ENCODE measurements at regions not wholly inside any gene's neighbourhood (a gene's known extent, or its start where the extent isn't known, plus 50 kb on each side); places are given as distances from the start of the nearest gene placed in this dataset.
"Not testable (repeated sequence)": the region's sequence is repeated elsewhere in the genome, so short reads cannot be mapped to it uniquely, and the experiment has no call there.

DNA sequence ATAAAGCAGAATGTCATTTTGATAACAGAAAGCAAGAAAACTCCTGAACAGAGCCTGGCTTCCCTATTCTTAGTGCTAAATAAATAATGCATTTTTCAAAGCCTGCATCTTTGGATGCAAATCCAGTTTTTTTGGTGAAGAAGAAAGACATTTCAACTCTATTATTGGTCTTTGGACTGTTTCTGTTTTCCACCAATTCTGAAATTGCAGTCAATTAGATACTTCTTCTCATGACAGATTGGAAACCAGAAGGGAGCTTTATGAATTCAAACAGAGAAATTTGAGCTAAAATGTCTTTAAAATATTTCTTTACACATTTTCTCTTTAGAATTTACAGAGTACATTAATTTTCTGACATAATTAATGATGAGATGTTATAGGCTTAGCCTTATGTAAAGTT, 189.8 kb downstream of the YTHDC2 start:
- TF ChIP-seq POLR2A (IDR thresholded peaks at IDR 0.05): no peak
- no peak for TF ChIP-seq POLR2AphosphoS5 (IDR thresholded peaks at IDR 0.05)
- no peak for TF ChIP-seq CTCF (IDR thresholded peaks at IDR 0.05)
- TF ChIP-seq EP300 (IDR thresholded peaks at IDR 0.05): no peak
- Histone ChIP-seq H3K9me3 (peaks cover 0 to 24% (median 19%) of the 10 kb centered on the region in 4 donors), H3K36me3 (no peaks in the 10 kb centered on the region), H3K4me3 (no peak overlapping the region), H3K4me1 (no peaks in the 10 kb centered on the region), H3K27me3 (peaks cover 0 to 4% (median 0%) of the 10 kb centered on the region in 3 donors), H3K27ac (no peak overlapping the region)
- intact Hi-C loops (cut with DNase I; ENCODE audit: low total_unique reads): no loop called here
- DNase-seq: no peak

DNA sequence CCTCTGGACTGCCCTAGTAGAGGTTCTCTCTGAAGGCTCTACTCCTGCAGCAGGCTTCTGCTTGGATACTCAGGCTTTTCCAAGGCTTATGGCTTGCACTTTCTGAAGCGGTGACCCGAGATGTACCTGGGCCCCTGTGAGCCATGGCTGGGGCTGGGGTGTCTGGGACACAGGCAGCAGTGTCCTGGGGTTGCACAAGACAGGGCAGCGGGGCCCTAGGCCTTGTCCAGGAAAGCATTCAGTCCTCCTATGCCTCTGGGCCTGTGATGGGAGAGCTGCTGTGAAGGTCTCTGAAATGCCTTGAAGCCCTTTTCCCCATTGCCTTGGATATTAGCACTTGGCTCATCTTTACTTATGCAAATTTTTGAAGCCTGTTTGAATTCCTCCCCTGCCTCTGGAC, 192.2 kb downstream of the YTHDC2 start:
- DNase-seq: no peak
- Histone ChIP-seq H3K27ac (no peak overlapping the region), H3K4me3 (no peak overlapping the region), H3K36me3 (no peaks in the 10 kb centered on the region), H3K4me1 (no peaks in the 10 kb centered on the region), H3K27me3 (no peaks in the 10 kb centered on the region), H3K9me3 (peaks cover 0 to 24% (median 19%) of the 10 kb centered on the region in 4 donors)
- intact Hi-C loops (cut with DNase I; ENCODE audit: low total_unique reads): no loop called here
- no peak for TF ChIP-seq EP300 (IDR thresholded peaks at IDR 0.05)
- no peak for TF ChIP-seq POLR2A (IDR thresholded peaks at IDR 0.05)
- TF ChIP-seq CTCF (IDR thresholded peaks at IDR 0.05): no peak
- no peak for TF ChIP-seq POLR2AphosphoS5 (IDR thresholded peaks at IDR 0.05)
- WGBS, 5 donors: 81 to 88% (median 84%) methylated on average over 3 of the region's 3 CpGs

DNA sequence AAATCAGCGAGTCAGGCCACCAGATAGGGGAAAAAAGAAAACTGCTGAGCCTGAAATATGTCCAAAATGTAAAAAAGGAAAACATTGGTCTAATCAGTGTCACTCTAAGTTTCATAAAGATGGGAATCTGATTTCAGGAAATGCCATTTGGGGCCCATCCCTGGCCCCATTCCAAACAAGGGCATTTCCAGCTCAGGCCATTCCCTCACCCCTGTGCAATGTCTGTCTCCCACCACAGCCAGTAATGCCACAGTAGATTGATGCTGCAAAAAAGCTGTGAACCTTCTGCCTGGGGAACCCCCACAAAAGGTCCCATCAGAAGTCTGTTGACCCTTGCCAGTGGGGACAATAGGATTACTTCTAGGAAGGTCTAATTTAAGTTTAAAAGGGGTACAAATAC, 199.6 kb downstream of the YTHDC2 start:
- no peak for TF ChIP-seq EP300 (IDR thresholded peaks at IDR 0.05)
- no peak for TF ChIP-seq CTCF (IDR thresholded peaks at IDR 0.05)
- TF ChIP-seq POLR2A (IDR thresholded peaks at IDR 0.05): no peak
- TF ChIP-seq POLR2AphosphoS5 (IDR thresholded peaks at IDR 0.05): no peak
- H3K27me3 ChIP-seq: no peaks in the 10 kb centered on the region

DNA sequence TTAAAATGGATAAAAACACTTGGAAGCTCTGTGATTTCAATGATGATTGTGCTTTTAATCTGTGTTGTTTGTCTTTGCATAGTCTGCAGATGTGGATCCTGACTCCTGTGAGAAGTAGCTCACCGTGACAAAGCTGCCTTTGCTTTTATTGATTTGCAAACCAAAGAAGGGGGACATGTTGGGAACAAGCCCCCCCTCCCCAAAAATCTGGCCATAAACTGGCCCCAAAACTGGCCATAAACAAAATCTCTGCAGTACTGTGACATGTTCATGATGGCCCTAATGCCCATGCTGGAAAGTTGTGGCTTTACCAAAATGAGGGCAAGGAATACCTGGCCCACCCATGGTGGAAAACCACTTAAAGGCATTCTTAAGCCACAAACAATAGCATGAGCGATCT, 202.4 kb downstream of the YTHDC2 start:
- WGBS, 5 donors: 58 to 75% (median 68%) methylated on average over 2 of the region's 2 CpGs
- H3K9me3 ChIP-seq: peaks cover 3 to 30% (median 12%) of the 10 kb centered on the region in 4 donors
- H3K4me1 ChIP-seq; H3K27ac ChIP-seq; intact Hi-C loops (cut with DNase I; ENCODE audit: low total_unique reads); DNase-seq; H3K27me3 ChIP-seq; H3K4me3 ChIP-seq; H3K36me3 ChIP-seq: not testable (repeated sequence)

More for the DNA sequence above, 199.6 kb downstream of the YTHDC2 start:
- H3K9me3 ChIP-seq: peaks cover 3 to 30% (median 12%) of the 10 kb centered on the region in 4 donors
- WGBS, 5 donors: 53 to 81% (median 71%) methylated on average over 1 of the region's 1 CpG
- intact Hi-C loops (cut with DNase I; ENCODE audit: low total_unique reads): no loop called here
- no peak overlapping the region for H3K4me3 ChIP-seq
- H3K4me1 ChIP-seq: no peaks in the 10 kb centered on the region
- no peak overlapping the region for H3K27ac ChIP-seq
- DNase-seq: no peak
- H3K36me3 ChIP-seq: no peaks in the 10 kb centered on the region

GRCh38 chr5:113719549-113719948, 206.1 kb downstream of the YTHDC2 start:
- no peaks in the 10 kb centered on the region for H3K36me3 ChIP-seq
- TF ChIP-seq POLR2A (IDR thresholded peaks at IDR 0.05) (no peak), POLR2AphosphoS5 (IDR thresholded peaks at IDR 0.05) (no peak), CTCF (IDR thresholded peaks at IDR 0.05) (no peak), EP300 (IDR thresholded peaks at IDR 0.05) (no peak)
- H3K4me1 ChIP-seq: peaks cover 0 to 11% (median 0%) of the 10 kb centered on the region in 4 donors
- H3K27me3 ChIP-seq: no peaks in the 10 kb centered on the region
- DNase-seq: no peak
- H3K27ac ChIP-seq: no peak overlapping the region
- H3K4me3 ChIP-seq: no peak overlapping the region
- WGBS, 5 donors: 45 to 63% (median 55%) methylated on average over 1 of the region's 1 CpG
- intact Hi-C loops (cut with DNase I; ENCODE audit: low total_unique reads): no loop called here
- H3K9me3 ChIP-seq: peaks cover 3 to 30% (median 12%) of the 10 kb centered on the region in 4 donors
